GM21390 (cell line): ENCODE measurements at regions not wholly inside any gene's neighbourhood (a gene's known extent, or its start where the extent isn't known, plus 50 kb on each side); places are given as distances from the start of the nearest gene placed in this dataset.
A peak's percentile ranks its signal among the peaks of the same experiment; 100 is the strongest.

Source experiments
- ATAC-seq: cut with Tn5 transposase; IDR thresholded peaks from one replicate; pipeline ENCODE4 v1.9.1; 2021; ENCODE audit not compliant: unreplicated experiment

GRCh38 chr1:234745844-234746797 is 136.1 kb upstream of the IRF2BP2 start:
- no peak for ATAC-seq

GRCh38 chr1:234745276-234745675 is 135.3 kb upstream of the IRF2BP2 start:
- no peak for ATAC-seq

- ATAC-seq, result no peak
These were observed 134.0 kb upstream of the IRF2BP2 start for GRCh38 chr1:234743791-234744611.

- ATAC-seq, result no peak
These were observed 132.6 kb upstream of the IRF2BP2 start for GRCh38 chr1:234742622-234743021.

- ATAC-seq, result no peak
These were observed 128.0 kb upstream of the IRF2BP2 start for GRCh38 chr1:234737967-234738314.

- ATAC-seq, result no peak
These were observed 125.9 kb upstream of the IRF2BP2 start for GRCh38 chr1:234735916-234736315.

- no peak for ATAC-seq
These were observed 125.5 kb upstream of the IRF2BP2 start for GRCh38 chr1:234735476-234735875.

- ATAC-seq, result no peak
These were observed 124.9 kb upstream of the IRF2BP2 start for GRCh38 chr1:234734869-234735268.

GRCh38 chr1:234734412-234734835 is 124.4 kb upstream of the IRF2BP2 start:
- ATAC-seq, result no peak

GRCh38 chr1:234733427-234733826 is 123.4 kb upstream of the IRF2BP2 start:
- ATAC-seq, result no peak

GRCh38 chr1:234732671-234733390 is 122.9 kb upstream of the IRF2BP2 start:
- no peak for ATAC-seq

- no peak for ATAC-seq
These were observed 122.3 kb upstream of the IRF2BP2 start for GRCh38 chr1:234732260-234732659.

- peak; percentile 20 for ATAC-seq
These were observed 121.6 kb upstream of the IRF2BP2 start for GRCh38 chr1:234731569-234732085.

- ATAC-seq, result peak; percentile 56
These were observed 121.0 kb upstream of the IRF2BP2 start for GRCh38 chr1:234730770-234731568.

- peak; percentile 3 for ATAC-seq
These were observed 120.4 kb upstream of the IRF2BP2 start for GRCh38 chr1:234730475-234730769.

GRCh38 chr1:234729561-234730474 is 119.8 kb upstream of the IRF2BP2 start:
- no peak for ATAC-seq

- ATAC-seq, result no peak
These were observed 118.8 kb upstream of the IRF2BP2 start for GRCh38 chr1:234728740-234729139.

- ATAC-seq, result peak; percentile 34
These were observed 117.3 kb upstream of the IRF2BP2 start for GRCh38 chr1:234727018-234727940.
